GM18498 (cell line): ENCODE measurements at regions not wholly inside any gene's neighbourhood (a gene's known extent, or its start where the extent isn't known, plus 50 kb on each side); places are given as distances from the start of the nearest gene placed in this dataset.

Experiments
- ATAC-seq: cut with Tn5 transposase; IDR thresholded peaks from one replicate; pipeline ENCODE4 v1.9.1; 2021; ENCODE audit warnings: mild to moderate bottlenecking, moderate library complexity; ENCODE audit not compliant: unreplicated experiment

- no peak for ATAC-seq
Observed at GRCh38 chr10:78686444-78687060, 382.2 kb upstream of the ZMIZ1 start.

GRCh38 chr10:78687626-78688025 is 381.1 kb upstream of the ZMIZ1 start:
- no peak for ATAC-seq

- no peak for ATAC-seq
Observed at GRCh38 chr10:78688230-78688900, 380.4 kb upstream of the ZMIZ1 start.

GRCh38 chr10:78688901-78689583 is 379.7 kb upstream of the ZMIZ1 start:
- no peak for ATAC-seq

GRCh38 chr10:78689584-78689935 is 379.2 kb upstream of the ZMIZ1 start:
- no peak for ATAC-seq

GRCh38 chr10:78690354-78691111 is 378.2 kb upstream of the ZMIZ1 start:
- no peak for ATAC-seq

GRCh38 chr10:78691301-78692030 is 377.3 kb upstream of the ZMIZ1 start:
- no peak for ATAC-seq

GRCh38 chr10:78692071-78692470 is 376.7 kb upstream of the ZMIZ1 start:
- ATAC-seq = no peak

GRCh38 chr10:78695846-78696245 is 372.9 kb upstream of the ZMIZ1 start:
- ATAC-seq = no peak

- no peak for ATAC-seq
Observed at GRCh38 chr10:78696791-78697395, 371.9 kb upstream of the ZMIZ1 start.

GRCh38 chr10:78699971-78700370 is 368.8 kb upstream of the ZMIZ1 start:
- no peak for ATAC-seq

- ATAC-seq = no peak
Observed at GRCh38 chr10:78700413-78700812, 368.4 kb upstream of the ZMIZ1 start.

- no peak for ATAC-seq
Observed at GRCh38 chr10:78700816-78701520, 367.8 kb upstream of the ZMIZ1 start.

- no peak for ATAC-seq
Observed at GRCh38 chr10:78702186-78702585, 366.6 kb upstream of the ZMIZ1 start.

- ATAC-seq = no peak
Observed at GRCh38 chr10:78702876-78703275, 365.9 kb upstream of the ZMIZ1 start.

- ATAC-seq = no peak
Observed at GRCh38 chr10:78703593-78703992, 365.2 kb upstream of the ZMIZ1 start.

GRCh38 chr10:78706256-78706655 is 362.5 kb upstream of the ZMIZ1 start:
- ATAC-seq = no peak

GRCh38 chr10:78706726-78707540 is 361.8 kb upstream of the ZMIZ1 start:
- no peak for ATAC-seq

- ATAC-seq = no peak
Observed at GRCh38 chr10:78707745-78708144, 361.0 kb upstream of the ZMIZ1 start.
